RWPE1 (cell line): ENCODE measurements at regions not wholly inside any gene's neighbourhood (a gene's known extent, or its start where the extent isn't known, plus 50 kb on each side); places are given as distances from the start of the nearest gene placed in this dataset.

Source experiments
- CTCF ChIA-PET: fragments of 350-600 bp; sonication (Branson Sonifier 250); formaldehyde crosslinking; extraction: SDS; loops from one replicate; lab custom pipeline; 2021; lab: Yijun Ruan, JAX
- POLR2A ChIA-PET: fragments of 400-600 bp; formaldehyde crosslinking; extraction: SDS; loops from one replicate; lab custom pipeline; 2020; ENCODE audit warnings: antibody characterized with exemption; ENCODE audit not compliant: low non-redundant PET; lab: Yijun Ruan, JAX
- DNase-seq: peaks from one replicate; pipeline ENCODE4 v3.0.0; 2012; ENCODE audit warnings: low spot score
- H3K27ac ChIP-seq: fragments of 450-650 bp; 2 replicates; pipeline ENCODE4 v1.5.1; 2017
- TF ChIP-seq, protein P1 (sequence below): fragments of 450-650 bp; conservative IDR thresholded peaks from 2 replicates; pipeline ENCODE4 v1.5.1; 2017; ENCODE audit warnings: low read depth, mild to moderate bottlenecking

DNA sequence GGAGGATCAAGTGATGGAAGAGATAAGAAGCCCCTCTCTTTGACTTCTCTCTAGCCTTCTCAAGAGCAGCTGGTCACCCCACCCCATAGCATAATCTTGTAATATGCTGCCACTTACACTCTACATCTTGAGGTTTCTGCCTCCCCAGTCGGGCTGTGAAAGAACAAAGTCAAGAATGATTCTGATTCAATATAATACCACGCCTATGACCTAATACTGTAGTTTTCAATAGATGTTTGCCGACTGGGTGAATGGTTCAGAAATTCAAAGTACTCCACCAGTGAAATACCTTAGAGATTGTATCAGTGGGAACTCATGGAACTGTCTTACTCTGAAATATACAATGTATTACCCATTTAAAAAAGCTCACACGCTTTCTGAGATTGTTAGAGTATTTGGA is 93.0 kb upstream of the ZFHX3 start:
- ChIA-PET POLR2A (no interaction called here), CTCF (interaction anchor here (0.6 to 1.2 kb wide), 3 partner anchors 11 to 293 kb away, joined by 3 to 4 read pairs (median 3); no protein-coding TSS in a partner anchor)
- TF ChIP-seq, protein P1, sequence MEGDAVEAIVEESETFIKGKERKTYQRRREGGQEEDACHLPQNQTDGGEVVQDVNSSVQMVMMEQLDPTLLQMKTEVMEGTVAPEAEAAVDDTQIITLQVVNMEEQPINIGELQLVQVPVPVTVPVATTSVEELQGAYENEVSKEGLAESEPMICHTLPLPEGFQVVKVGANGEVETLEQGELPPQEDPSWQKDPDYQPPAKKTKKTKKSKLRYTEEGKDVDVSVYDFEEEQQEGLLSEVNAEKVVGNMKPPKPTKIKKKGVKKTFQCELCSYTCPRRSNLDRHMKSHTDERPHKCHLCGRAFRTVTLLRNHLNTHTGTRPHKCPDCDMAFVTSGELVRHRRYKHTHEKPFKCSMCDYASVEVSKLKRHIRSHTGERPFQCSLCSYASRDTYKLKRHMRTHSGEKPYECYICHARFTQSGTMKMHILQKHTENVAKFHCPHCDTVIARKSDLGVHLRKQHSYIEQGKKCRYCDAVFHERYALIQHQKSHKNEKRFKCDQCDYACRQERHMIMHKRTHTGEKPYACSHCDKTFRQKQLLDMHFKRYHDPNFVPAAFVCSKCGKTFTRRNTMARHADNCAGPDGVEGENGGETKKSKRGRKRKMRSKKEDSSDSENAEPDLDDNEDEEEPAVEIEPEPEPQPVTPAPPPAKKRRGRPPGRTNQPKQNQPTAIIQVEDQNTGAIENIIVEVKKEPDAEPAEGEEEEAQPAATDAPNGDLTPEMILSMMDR = no peak
- no peak for DNase-seq
- no peak overlapping the region for H3K27ac ChIP-seq

DNA sequence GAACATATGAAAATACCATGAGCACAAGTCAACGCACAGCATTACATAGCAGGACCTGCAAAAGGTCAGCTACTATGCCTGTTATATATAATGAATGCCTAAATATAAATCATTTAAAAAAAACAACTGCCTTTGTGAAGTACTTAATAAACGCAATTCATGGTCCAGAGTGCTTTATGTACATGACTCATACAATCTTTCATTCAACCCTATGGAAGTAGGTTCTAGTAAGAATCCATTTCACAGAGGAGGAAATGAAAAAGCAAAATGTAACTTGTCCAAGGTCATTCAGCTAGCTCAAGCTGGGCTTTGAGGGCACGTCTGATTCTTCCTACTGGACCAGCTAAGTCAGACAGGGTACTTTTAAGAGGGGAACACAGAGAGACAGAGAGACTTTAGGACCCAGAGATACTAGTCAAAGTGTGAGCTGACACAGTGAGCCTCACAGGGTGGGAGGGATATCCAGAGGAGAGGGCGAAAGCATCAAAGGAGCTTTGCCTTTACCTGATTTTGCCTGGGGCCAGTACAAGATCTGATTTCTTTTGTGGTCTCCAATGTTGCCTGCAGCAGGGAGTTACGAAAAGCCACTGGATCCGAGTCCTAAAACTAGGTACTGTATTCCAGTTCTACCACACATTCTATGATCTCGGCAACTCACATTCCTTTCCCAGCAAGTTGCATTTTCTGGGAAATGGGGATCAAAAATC is 83.4 kb upstream of the ZFHX3 start:
- TF ChIP-seq, protein P1 = no peak
- H3K27ac ChIP-seq = no peak overlapping the region
- POLR2A ChIA-PET = no interaction called here
- CTCF ChIA-PET = no interaction called here
- no peak for DNase-seq

DNA sequence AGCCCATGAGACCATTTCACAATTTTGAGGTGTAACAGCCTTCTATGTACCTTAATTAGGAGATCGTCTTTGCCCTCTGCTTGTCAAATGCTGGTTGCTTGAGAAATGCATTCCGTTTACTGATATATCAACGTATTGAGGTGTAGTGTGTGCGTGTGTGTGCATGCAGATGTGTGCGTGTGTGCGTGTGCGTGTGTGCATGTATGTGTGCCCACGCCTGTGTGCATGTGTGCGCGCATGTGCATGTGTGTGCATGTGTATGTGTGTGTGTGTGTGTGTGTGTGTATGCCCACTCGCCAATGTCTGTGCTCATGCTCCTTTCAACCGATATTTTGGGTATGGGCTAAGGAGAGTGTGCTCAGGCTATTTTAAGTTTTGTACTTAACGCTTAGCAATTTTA is 81.5 kb upstream of the ZFHX3 start:
- no peak for DNase-seq
- H3K27ac ChIP-seq = no peak overlapping the region
- ChIA-PET CTCF (interaction anchor here (0.7 kb wide), 1 partner anchor 11 kb away, joined by 3 read pairs; no protein-coding TSS in a partner anchor), POLR2A (no interaction called here)
- TF ChIP-seq, protein P1 = no peak

DNA sequence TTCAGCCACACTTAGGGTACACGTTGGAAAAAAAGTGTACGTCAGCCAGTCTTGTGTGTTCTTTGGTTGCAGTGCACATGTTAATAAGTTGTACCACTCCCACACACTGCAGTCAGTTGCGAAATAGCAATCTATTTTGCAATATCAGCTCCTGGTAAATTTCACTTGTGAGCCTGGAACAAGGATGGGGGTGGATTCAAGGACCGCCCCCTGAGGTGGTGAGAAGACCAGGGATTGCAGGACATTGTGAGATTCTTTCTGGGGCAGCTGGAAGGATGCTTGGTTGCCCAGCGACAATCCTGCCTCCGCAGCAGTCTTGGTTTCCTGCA is 78.6 kb upstream of the ZFHX3 start:
- peak overlapping the region; percentile 57; the same call in 1 of the 2 replicates for H3K27ac ChIP-seq
- CTCF ChIA-PET = no interaction called here
- POLR2A ChIA-PET = no interaction called here
- TF ChIP-seq, protein P1 = no peak
- peak; percentile 10 for DNase-seq

DNA sequence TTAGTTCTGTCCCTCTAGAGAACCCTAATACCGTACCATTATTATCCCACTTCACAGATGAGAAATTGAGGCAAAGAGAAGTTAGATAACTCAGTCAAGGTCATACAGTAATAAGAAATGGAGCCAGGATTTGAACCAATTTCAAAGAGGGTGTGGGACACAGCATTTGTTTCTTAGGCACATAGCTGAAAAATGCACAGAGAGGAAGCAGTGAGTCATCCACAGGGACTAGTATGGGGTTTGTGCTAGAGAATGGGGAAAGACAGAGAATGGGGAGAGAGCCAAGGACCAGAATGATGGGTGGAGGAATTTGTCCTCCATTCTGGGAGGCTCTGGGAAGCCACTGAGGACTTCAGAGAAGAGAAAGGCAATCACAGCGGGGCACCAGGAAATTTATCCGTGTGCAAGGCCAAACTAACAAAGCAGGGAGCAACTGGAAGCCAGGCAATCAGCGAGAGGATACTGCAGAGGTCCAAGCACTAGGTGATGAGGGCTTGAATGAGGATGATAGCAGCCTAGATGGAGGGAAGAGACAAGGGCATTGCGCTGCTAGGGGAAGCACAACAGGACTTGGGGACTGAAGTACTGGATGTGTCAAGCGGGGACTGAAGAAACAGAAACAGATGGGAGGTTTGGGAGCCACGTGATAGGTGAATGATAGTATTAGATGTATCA is 78.1 kb upstream of the ZFHX3 start:
- CTCF ChIA-PET = interaction anchor here (0.6 kb wide), 1 partner anchor 774 kb away, joined by 3 read pairs; no protein-coding TSS in a partner anchor
- H3K27ac ChIP-seq = peak overlapping the region; percentile 57
- POLR2A ChIA-PET = no interaction called here
- TF ChIP-seq, protein P1 = no peak
- peak; percentile 47 for DNase-seq

DNA sequence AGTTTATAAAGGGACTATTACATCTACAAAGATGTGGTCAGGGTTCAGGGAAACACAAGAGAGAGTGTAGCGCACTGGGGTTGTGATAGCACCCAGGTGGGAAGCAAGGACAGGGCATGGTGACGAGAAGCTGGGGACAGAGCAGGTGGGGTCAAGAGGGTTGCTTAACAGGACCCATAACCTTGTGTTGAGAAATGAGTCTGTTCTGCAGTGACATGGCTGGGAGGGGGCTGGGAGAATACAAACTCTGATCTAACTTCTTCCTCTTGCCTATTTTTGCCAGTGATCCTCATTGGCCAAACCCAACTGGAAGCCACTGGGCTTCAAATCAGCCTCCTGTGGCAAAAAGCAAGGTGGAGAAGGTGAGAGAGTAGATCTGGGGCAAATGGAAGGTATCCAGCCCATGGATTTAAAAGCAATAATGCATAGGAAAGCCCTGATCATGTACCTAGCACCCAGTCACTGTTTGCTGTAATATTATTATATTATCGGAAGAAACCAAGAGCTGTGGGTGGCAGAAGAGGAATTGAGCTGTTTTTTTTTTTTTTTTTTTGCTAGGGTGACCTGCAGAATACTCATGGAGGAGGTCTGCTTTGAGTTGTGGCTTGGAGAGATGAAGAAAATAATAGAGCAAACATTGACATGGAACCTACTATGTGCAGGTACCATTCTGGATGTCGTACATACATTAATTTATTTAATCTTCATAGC is 76.9 kb upstream of the ZFHX3 start:
- DNase-seq = no peak
- POLR2A ChIA-PET = no interaction called here
- CTCF ChIA-PET = no interaction called here
- TF ChIP-seq, protein P1 = no peak
- no peak overlapping the region for H3K27ac ChIP-seq
